Gastroesophageal sphincter (tissue), 3 donors: ENCODE measurements at regions not wholly inside any gene's neighbourhood (a gene's known extent, or its start where the extent isn't known, plus 50 kb on each side); places are given as distances from the start of the nearest gene placed in this dataset.

Source experiments
- POLR2A ChIP-seq, 2 donors: fragments of 450-650 bp; IDR thresholded peaks; one replicate each; pipeline ENCODE4 v1.6.1; 2017; ENCODE audit warnings: antibody characterized with exemption in 2 of 2, mild to moderate bottlenecking in 2 of 2, moderate library complexity in 1 of 2
- POLR2AphosphoS5 ChIP-seq: sonication (generic); formaldehyde crosslinking; IDR thresholded peaks from one replicate; pipeline ENCODE4 v1.6.1; 2017; ENCODE audit warnings: antibody characterized with exemption
- TF ChIP-seq, protein P1 (sequence below), 4 experiments: fragments of 200-600 bp in 2 of 4; fragments of 450-650 bp in 2 of 4; sonication (generic) in 1 of 4; IDR thresholded peaks; one replicate each; pipeline ENCODE4 v1.5.1; 2017 to 2019; ENCODE audit warnings: antibody characterized with exemption in 4 of 4, mild to moderate bottlenecking in 2 of 4, moderate library complexity in 2 of 4

- TF ChIP-seq POLR2AphosphoS5 (no peak), POLR2A (IDR thresholded peaks at IDR 0.05) (no peak)
- TF ChIP-seq, protein P1, sequence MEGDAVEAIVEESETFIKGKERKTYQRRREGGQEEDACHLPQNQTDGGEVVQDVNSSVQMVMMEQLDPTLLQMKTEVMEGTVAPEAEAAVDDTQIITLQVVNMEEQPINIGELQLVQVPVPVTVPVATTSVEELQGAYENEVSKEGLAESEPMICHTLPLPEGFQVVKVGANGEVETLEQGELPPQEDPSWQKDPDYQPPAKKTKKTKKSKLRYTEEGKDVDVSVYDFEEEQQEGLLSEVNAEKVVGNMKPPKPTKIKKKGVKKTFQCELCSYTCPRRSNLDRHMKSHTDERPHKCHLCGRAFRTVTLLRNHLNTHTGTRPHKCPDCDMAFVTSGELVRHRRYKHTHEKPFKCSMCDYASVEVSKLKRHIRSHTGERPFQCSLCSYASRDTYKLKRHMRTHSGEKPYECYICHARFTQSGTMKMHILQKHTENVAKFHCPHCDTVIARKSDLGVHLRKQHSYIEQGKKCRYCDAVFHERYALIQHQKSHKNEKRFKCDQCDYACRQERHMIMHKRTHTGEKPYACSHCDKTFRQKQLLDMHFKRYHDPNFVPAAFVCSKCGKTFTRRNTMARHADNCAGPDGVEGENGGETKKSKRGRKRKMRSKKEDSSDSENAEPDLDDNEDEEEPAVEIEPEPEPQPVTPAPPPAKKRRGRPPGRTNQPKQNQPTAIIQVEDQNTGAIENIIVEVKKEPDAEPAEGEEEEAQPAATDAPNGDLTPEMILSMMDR (IDR thresholded peaks at IDR 0.05) = no peak
Observed at GRCh38 chr5:62686692-62687091, 108.1 kb downstream of the LRRC70 start.
